ENCODE measurements at regions not wholly inside any gene's neighbourhood (a gene's known extent, or its start where the extent isn't known, plus 50 kb on each side); places are given as distances from the start of the nearest gene placed in this dataset.

GRCh38 chr10:28815681-28816080 is 138.4 kb downstream of the BAMBI start:
- no peak overlapping the region for H3K27ac Mint-ChIP-seq (ENCODE audit: unreplicated experiment)
- H3K36me3 Mint-ChIP-seq (ENCODE audit: unreplicated experiment), result peaks cover 5% of the 10 kb centered on the region
- H3K4me1 Mint-ChIP-seq (ENCODE audit: low read depth, unreplicated experiment), result no peaks in the 10 kb centered on the region
- H3K9me3 Mint-ChIP-seq (ENCODE audit: unreplicated experiment), result no peaks in the 10 kb centered on the region
- peaks cover 2% of the 10 kb centered on the region for H3K27me3 Mint-ChIP-seq (ENCODE audit: unreplicated experiment)
- no peak overlapping the region for H3K4me3 Mint-ChIP-seq (ENCODE audit: unreplicated experiment)
- TF ChIP-seq CTCF (IDR thresholded peaks at IDR 0.05; ENCODE audit: partially characterized antibody, unreplicated experiment), result no peak
- no peak for DNase-seq

DNA sequence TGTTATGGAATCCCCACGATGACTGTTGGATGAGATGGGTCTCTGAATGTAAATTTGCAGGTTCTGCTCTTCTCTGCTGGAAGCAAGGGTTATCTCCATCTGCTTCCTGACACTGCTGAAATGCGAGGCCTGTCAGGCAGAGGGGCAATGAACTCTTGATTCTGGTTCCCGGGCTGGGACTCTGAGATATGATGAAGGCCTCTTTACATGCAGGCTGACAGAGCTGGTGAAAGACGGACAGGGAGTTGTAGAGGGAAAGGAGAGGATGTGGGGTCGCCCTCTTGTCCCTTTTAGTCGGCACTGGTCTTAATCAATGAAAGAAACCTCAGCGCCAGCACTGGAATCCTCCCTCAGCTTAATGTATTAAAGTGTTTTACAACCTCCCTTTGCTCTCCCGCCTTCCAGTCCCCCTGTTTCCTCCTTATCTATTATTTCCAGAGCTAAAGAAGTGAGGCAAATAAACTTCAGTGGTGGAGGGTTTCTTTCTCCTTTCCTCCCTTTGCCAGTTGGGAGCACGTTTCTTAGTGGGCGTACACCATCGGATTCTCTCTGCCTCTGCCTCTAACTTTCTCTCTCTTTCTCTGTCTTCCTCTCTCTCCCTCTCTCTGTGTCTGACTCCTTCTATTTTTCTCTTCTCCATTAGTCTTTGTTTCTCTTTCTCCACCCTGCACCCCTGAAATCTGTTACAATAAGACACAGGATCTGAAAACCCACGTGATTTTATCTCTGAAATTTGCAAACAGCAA is 145.6 kb downstream of the BAMBI start:
- DNase-seq, result no peak
- no peaks in the 10 kb centered on the region for H3K4me1 Mint-ChIP-seq (ENCODE audit: low read depth, unreplicated experiment)
- no peak overlapping the region for H3K4me3 Mint-ChIP-seq (ENCODE audit: unreplicated experiment)
- no peak overlapping the region for H3K27ac Mint-ChIP-seq (ENCODE audit: unreplicated experiment)
- no peaks in the 10 kb centered on the region for H3K9me3 Mint-ChIP-seq (ENCODE audit: unreplicated experiment)
- H3K36me3 Mint-ChIP-seq (ENCODE audit: unreplicated experiment), result no peaks in the 10 kb centered on the region
- no peaks in the 10 kb centered on the region for H3K27me3 Mint-ChIP-seq (ENCODE audit: unreplicated experiment)
- TF ChIP-seq CTCF (IDR thresholded peaks at IDR 0.05; ENCODE audit: partially characterized antibody, unreplicated experiment), result no peak

GRCh38 chr10:28823501-28824075 is 146.3 kb downstream of the BAMBI start:
- TF ChIP-seq CTCF (IDR thresholded peaks at IDR 0.05; ENCODE audit: partially characterized antibody, unreplicated experiment), result no peak
- Mint-ChIP-seq H3K4me3 (ENCODE audit: unreplicated experiment) (no peak overlapping the region), H3K4me1 (ENCODE audit: low read depth, unreplicated experiment) (no peaks in the 10 kb centered on the region), H3K27me3 (ENCODE audit: unreplicated experiment) (no peaks in the 10 kb centered on the region), H3K27ac (ENCODE audit: unreplicated experiment) (no peak overlapping the region), H3K36me3 (ENCODE audit: unreplicated experiment) (no peaks in the 10 kb centered on the region), H3K9me3 (ENCODE audit: unreplicated experiment) (no peaks in the 10 kb centered on the region)
- no peak for DNase-seq

- H3K27ac Mint-ChIP-seq (ENCODE audit: unreplicated experiment), result no peak overlapping the region
- H3K9me3 Mint-ChIP-seq (ENCODE audit: unreplicated experiment), result no peaks in the 10 kb centered on the region
- TF ChIP-seq CTCF (IDR thresholded peaks at IDR 0.05; ENCODE audit: partially characterized antibody, unreplicated experiment), result no peak
- H3K4me1 Mint-ChIP-seq (ENCODE audit: low read depth, unreplicated experiment), result no peaks in the 10 kb centered on the region
- no peaks in the 10 kb centered on the region for H3K36me3 Mint-ChIP-seq (ENCODE audit: unreplicated experiment)
- DNase-seq, result no peak
- H3K27me3 Mint-ChIP-seq (ENCODE audit: unreplicated experiment), result no peaks in the 10 kb centered on the region
- no peak overlapping the region for H3K4me3 Mint-ChIP-seq (ENCODE audit: unreplicated experiment)
Observed at GRCh38 chr10:28833313-28833712, 156.0 kb downstream of the BAMBI start.

DNA sequence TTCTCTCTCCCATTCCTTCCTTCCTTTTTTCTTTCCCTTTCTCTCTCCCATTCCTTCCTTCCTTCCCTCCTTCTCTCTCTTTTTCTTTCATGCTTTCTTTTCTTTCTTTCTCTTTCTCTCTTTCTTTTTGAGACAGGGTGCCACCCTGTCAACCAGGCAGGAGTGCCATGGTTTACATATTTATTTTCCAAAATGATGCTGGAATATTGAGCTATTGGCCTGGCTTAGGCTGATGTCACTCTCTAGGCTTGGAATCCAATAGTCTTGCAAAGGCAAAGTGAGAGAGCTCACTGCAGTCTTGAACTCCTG is 159.1 kb downstream of the BAMBI start:
- no peaks in the 10 kb centered on the region for H3K36me3 Mint-ChIP-seq (ENCODE audit: unreplicated experiment)
- no peak for DNase-seq
- no peaks in the 10 kb centered on the region for H3K9me3 Mint-ChIP-seq (ENCODE audit: unreplicated experiment)
- TF ChIP-seq CTCF (IDR thresholded peaks at IDR 0.05; ENCODE audit: partially characterized antibody, unreplicated experiment), result no peak
- H3K27me3 Mint-ChIP-seq (ENCODE audit: unreplicated experiment), result no peaks in the 10 kb centered on the region
- no peak overlapping the region for H3K4me3 Mint-ChIP-seq (ENCODE audit: unreplicated experiment)
- H3K27ac Mint-ChIP-seq (ENCODE audit: unreplicated experiment), result no peak overlapping the region
- no peaks in the 10 kb centered on the region for H3K4me1 Mint-ChIP-seq (ENCODE audit: low read depth, unreplicated experiment)
